Activated T-cell treated with anti-CD3 and anti-CD28 coated beads, Interleukin-2, amount 50 U/mL, for 72 hours (primary cell): ENCODE measurements at regions not wholly inside any gene's neighbourhood (a gene's known extent, or its start where the extent isn't known, plus 50 kb on each side); places are given as distances from the start of the nearest gene placed in this dataset.

Experiments
- ATAC-seq, 2 donors: fragments of 150-1000 bp; cut with Tn5 transposase; replicated peaks in 1 of 2; 2 replicates each; pipeline ENCODE4 v1.10.0; 2021; ENCODE audit warnings: moderate library complexity in 2 of 2, mild to moderate bottlenecking in 1 of 2
- DNase-seq, 2 donors: peaks; one replicate each; pipeline ENCODE4 v3.0.0; 2021 to 2022; ENCODE audit warnings: mixed read lengths in 1 of 2
- H3K27ac Mint-ChIP-seq: one replicate; pipeline ENCODE4 v1.8.0; 2022; ENCODE audit warnings: mild to moderate bottlenecking, moderate library complexity, mixed read lengths
- H3K27me3 Mint-ChIP-seq: one replicate; pipeline ENCODE4 v1.8.0; 2022; ENCODE audit warnings: low read depth, mixed read lengths
- H3K36me3 Mint-ChIP-seq, 2 donors: one replicate each; pipeline ENCODE4 v1.8.0; 2022; ENCODE audit warnings: mixed read lengths in 2 of 2, mild to moderate bottlenecking in 1 of 2; ENCODE audit not compliant: insufficient read depth in 2 of 2
- H3K4me1 Mint-ChIP-seq: one replicate; pipeline ENCODE4 v1.8.0; 2022; ENCODE audit warnings: low read depth, mixed read lengths
- H3K4me3 Mint-ChIP-seq, 2 donors: one replicate each; pipeline ENCODE4 v1.8.0; 2022; ENCODE audit warnings: mild to moderate bottlenecking in 2 of 2, mixed read lengths in 2 of 2, moderate library complexity in 2 of 2
- H3K9me3 Mint-ChIP-seq, 2 donors: one replicate each; pipeline ENCODE4 v1.8.0; 2022; ENCODE audit warnings: mixed read lengths in 2 of 2

DNA sequence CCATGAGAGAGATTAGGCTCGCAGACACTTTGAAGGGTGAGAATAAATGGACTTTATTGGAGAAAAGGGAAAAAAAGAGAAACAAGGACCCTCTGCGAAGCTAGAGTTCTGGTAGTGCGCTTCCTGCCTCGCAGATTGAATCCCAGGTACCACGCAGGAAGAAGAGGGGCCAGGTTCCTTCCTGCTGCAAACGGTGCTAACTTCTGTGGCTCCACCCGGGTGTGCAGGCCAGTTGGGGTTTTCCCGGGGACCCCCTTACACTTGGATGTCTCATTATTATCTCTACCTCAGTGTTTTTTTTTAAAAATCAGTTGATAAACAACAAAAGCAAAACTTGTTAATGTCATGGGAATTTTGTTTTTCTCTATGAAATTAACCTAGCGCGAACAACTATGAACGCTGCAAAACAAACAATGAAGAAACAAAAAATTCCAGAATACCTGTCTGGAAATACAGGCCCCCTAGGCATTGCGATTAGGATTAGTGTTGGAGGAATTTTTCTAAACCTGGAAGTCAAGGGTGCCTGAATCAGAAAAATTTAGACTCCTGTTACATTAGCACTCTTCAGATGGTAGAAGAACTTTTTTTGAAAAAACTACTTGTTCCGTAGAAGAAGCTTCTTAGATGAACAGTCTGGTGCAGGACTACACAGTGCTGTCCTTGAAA, 414.5 kb downstream of the MAN2A1 start:
- peaks cover 49% of the 10 kb centered on the region for H3K4me1 Mint-ChIP-seq
- ATAC-seq (no peak), DNase-seq (no peak)
- peak overlapping the region; percentile 19 to 35 for H3K4me3 Mint-ChIP-seq
- H3K27me3 Mint-ChIP-seq, result no peaks in the 10 kb centered on the region
- H3K9me3 Mint-ChIP-seq, result no peaks in the 10 kb centered on the region
- no peaks in the 10 kb centered on the region for H3K36me3 Mint-ChIP-seq
- no peak overlapping the region for H3K27ac Mint-ChIP-seq

DNA sequence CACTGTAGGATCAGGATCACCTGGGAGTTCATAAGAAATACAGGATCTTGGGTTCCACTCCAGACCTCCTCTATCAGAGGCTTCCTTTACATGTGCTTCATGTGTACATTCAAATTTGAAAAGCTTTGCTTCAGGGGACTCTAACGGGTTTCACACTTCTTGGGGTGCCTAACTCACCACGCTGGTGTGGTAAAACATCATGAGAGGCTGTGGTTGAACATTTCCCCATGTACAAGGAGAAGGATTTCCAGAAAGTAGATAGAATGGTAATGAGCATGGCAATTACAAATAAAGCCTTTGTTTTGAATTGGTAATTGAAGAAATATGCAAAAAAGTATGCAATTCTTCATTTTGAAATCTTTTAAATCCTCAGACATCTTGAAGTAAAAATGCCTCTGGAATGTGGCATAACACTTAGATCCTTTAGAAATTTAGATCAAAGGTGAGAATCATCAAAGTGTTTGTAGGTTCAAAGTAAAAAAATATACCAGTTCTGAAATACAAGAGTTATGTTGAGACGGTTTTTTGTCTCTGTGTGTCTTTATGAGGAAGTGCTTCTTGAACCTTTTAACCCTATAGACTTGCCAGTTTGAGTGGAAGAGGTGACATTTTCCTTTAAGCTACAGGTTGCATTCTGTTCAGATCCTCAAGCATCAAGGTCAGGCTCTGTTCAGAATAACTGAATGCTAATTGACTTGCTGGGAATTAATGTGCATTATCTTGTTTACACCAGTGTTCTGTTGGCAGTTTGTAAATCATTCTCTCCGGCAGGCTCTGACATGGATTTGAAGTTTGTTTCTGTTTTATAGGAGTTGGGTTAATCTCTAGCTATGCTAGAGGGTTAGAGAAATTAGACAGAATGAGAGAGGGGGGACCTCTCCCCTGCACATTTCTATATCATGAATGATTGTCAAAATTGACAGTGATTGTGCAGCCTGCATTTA, 415.3 kb downstream of the MAN2A1 start:
- DNase-seq (no peak), ATAC-seq (no peak)
- Mint-ChIP-seq H3K4me3 (no peak overlapping the region), H3K4me1 (peaks cover 49% of the 10 kb centered on the region), H3K9me3 (no peaks in the 10 kb centered on the region), H3K36me3 (no peaks in the 10 kb centered on the region), H3K27me3 (no peaks in the 10 kb centered on the region), H3K27ac (no peak overlapping the region)

DNA sequence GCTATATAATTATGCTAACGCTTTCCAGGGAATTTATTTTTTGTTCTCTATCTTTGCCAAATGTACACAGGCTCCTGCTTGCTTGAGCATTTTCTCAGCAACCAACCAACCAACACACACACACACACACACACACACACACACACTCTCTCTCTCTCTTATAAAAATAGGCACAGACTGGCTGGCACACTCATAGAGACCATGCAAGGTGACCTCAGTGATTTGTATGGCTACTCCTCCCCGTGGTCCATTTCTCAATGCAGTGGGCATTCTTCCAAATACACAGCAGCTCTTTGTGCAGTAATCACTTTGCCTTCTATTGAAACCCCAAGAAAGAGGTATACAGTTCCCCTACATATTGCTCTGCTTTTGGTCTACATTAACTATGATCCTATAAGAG, 416.0 kb downstream of the MAN2A1 start:
- no peak overlapping the region for H3K4me3 Mint-ChIP-seq
- no peaks in the 10 kb centered on the region for H3K27me3 Mint-ChIP-seq
- peaks cover 49% of the 10 kb centered on the region for H3K4me1 Mint-ChIP-seq
- H3K27ac Mint-ChIP-seq, result no peak overlapping the region
- DNase-seq, result no peak
- no peaks in the 10 kb centered on the region for H3K36me3 Mint-ChIP-seq
- ATAC-seq, result no peak
- H3K9me3 Mint-ChIP-seq, result no peaks in the 10 kb centered on the region

- Mint-ChIP-seq H3K4me1 (peaks cover 49% of the 10 kb centered on the region), H3K36me3 (no peaks in the 10 kb centered on the region), H3K27ac (no peak overlapping the region), H3K9me3 (no peaks in the 10 kb centered on the region), H3K27me3 (no peaks in the 10 kb centered on the region), H3K4me3 (peak overlapping the region; percentile 40 to 47)
- no peak for DNase-seq
- no peak for ATAC-seq
These were observed 417.0 kb downstream of the MAN2A1 start for GRCh38 chr5:110106750-110107149.

DNA sequence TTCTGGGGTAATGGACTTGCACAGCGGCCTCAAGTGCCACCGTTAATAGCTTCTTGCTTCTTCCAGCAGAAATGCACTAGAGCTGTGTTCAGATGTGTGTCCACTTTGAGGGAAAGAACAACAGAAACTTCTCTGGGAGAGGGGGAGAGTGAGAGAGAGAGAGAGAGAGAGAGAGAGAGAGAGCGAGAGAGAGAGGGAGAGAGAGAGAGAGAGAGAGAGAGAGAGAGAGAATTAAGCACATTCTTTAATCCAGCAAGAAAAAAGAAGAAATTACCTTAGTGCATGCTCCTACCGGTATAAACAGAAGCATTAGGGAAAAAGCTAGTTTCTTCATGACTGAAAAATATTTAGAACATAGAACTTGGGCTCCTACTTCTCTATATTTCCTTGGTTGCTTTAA, 418.8 kb downstream of the MAN2A1 start:
- DNase-seq (no peak), ATAC-seq (no peak)
- H3K4me1 Mint-ChIP-seq, result peaks cover 42% of the 10 kb centered on the region
- no peak overlapping the region for H3K4me3 Mint-ChIP-seq
- no peaks in the 10 kb centered on the region for H3K27me3 Mint-ChIP-seq
- H3K36me3 Mint-ChIP-seq, result no peaks in the 10 kb centered on the region
- H3K27ac Mint-ChIP-seq, result no peak overlapping the region
- no peaks in the 10 kb centered on the region for H3K9me3 Mint-ChIP-seq

- no peak for DNase-seq
- Mint-ChIP-seq H3K4me3 (no peak overlapping the region), H3K9me3 (no peaks in the 10 kb centered on the region), H3K4me1 (peaks cover 31% of the 10 kb centered on the region), H3K27ac (no peak overlapping the region), H3K27me3 (no peaks in the 10 kb centered on the region), H3K36me3 (no peaks in the 10 kb centered on the region)
- ATAC-seq, result no peak
These were observed 419.9 kb downstream of the MAN2A1 start for GRCh38 chr5:110109667-110110066.

DNA sequence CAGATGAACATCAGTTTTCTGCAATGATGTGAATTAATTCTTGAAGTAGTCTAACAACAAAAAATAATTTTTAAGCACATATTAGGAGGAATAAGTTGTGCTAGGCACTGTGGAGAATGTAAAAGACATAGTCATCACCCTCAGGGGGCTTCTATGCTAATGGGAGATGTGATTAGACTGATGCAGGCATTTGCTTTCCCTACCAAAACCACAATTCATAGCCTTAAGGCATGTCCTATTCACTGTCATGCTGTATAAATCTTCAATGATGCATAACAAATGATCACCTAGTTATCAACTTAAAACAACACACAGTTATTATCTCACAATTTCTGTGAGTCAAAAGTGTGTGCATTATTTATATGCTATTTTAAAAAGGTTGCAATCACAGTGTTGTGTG, 422.6 kb downstream of the MAN2A1 start:
- Mint-ChIP-seq H3K36me3 (no peaks in the 10 kb centered on the region), H3K4me1 (peaks cover 7% of the 10 kb centered on the region), H3K9me3 (no peaks in the 10 kb centered on the region), H3K4me3 (no peak overlapping the region), H3K27me3 (no peaks in the 10 kb centered on the region), H3K27ac (no peak overlapping the region)
- ATAC-seq, result no peak
- no peak for DNase-seq

DNA sequence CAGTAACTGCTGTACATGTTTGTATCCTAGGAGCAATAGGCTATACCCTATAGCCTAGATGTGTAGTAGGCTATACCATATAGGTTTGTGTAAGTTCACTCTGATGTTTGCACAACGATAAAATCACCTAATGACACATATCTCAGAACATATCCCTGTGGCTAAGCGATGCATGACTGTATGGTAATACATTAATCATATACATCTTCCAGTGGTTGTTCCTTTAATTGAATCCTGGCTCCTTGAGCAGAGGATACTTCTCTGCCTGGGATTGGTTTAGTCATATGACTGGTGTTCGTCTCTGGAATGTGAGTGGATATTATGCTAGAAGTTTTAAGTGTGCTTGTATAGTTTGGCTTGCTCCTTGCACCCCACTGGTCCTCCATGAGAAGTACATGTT, 425.8 kb downstream of the MAN2A1 start:
- ATAC-seq (no peak), DNase-seq (no peak)
- H3K4me1 Mint-ChIP-seq, result no peaks in the 10 kb centered on the region
- H3K27ac Mint-ChIP-seq, result no peak overlapping the region
- no peak overlapping the region for H3K4me3 Mint-ChIP-seq
- H3K27me3 Mint-ChIP-seq, result no peaks in the 10 kb centered on the region
- peaks cover 3 to 7% of the 10 kb centered on the region in 2 donors for H3K36me3 Mint-ChIP-seq
- peaks cover 4 to 10% of the 10 kb centered on the region in 2 donors for H3K9me3 Mint-ChIP-seq

DNA sequence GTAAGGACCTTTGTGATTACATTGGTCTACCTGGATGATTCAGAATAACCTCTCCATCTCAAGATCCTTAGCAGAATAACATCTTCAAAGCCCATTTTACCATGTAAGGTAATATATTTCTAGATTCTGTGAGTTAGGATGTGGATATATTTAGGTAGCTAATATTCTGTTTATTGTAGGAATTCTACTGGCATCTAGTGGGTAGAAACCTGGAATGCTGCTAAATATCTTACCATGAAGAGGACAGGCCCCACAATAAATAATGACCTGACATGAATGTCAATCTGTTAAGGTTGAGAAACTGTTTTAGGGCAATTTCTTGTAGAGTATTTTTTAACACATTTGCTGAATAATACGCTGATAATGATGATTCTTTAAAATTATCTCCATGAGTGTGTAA, 426.8 kb downstream of the MAN2A1 start:
- Mint-ChIP-seq H3K4me1 (no peaks in the 10 kb centered on the region), H3K27ac (no peak overlapping the region), H3K36me3 (peaks cover 3 to 7% of the 10 kb centered on the region in 2 donors), H3K9me3 (peaks cover 5 to 11% of the 10 kb centered on the region in 2 donors), H3K4me3 (no peak overlapping the region), H3K27me3 (no peaks in the 10 kb centered on the region)
- ATAC-seq, result no peak
- DNase-seq, result no peak

DNA sequence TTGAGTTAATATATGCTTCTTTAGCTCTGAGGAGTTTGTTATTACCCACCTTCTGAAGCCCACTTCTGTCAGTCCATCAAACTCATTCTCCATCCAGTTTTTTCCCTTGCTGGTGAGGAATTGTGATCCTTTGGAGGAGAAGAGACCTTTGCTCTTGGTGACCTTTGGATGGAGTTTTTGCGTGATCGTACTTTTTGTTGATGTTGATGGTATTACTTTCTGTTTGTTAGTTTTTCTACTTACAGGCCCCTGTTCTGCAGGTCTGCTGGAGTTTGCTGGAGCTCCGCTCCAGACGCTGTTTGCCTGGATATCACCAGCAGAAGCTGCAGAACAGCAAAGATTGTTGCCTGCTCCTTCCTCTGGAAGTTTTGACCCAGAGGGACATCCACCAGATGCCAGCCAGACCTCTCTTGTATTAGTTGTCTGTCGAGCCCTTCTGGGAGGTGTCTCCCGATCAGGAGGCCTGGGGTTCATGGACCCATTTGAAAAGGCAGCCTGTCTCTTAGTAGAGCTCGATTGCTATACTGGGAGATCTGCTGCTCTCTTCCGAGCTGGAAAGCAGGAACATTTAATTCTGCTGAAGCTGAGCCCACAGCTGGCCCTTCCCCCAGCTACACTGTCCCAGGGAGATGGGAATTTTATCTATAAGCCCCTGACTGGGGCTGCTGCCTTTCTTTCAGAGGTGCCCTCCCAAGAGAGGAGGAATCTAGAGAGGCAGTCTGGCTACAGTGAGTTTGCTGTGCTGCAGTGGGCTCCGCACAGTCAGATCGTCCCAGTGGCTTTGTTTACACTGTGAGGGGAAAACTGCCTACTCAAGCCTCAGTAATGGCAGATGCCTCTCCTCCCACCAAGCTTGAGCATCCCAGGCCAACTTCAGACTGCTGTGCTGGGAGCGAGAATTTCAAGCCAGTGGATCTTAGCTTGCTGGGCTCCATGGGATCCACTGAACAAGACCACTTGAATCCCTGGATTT, 445.5 kb downstream of the MAN2A1 start:
- Mint-ChIP-seq H3K36me3 (peaks cover 10 to 28% of the 10 kb centered on the region in 2 donors), H3K9me3 (peaks cover 21 to 24% of the 10 kb centered on the region in 2 donors)

GRCh38 chr5:110150199-110150598, 460.5 kb downstream of the MAN2A1 start:
- H3K27me3 Mint-ChIP-seq, result no peaks in the 10 kb centered on the region
- no peak for ATAC-seq
- H3K4me3 Mint-ChIP-seq, result no peak overlapping the region
- peaks cover 0 to 1% of the 10 kb centered on the region in 2 donors for H3K9me3 Mint-ChIP-seq
- H3K4me1 Mint-ChIP-seq, result peaks cover 8% of the 10 kb centered on the region
- no peak overlapping the region for H3K27ac Mint-ChIP-seq
- no peak for DNase-seq
- H3K36me3 Mint-ChIP-seq, result no peaks in the 10 kb centered on the region

More for the DNA sequence above, 445.5 kb downstream of the MAN2A1 start:
- H3K4me1 Mint-ChIP-seq, result no peaks in the 10 kb centered on the region
- ATAC-seq (no peak), DNase-seq (no peak)
- no peaks in the 10 kb centered on the region for H3K27me3 Mint-ChIP-seq
- H3K4me3 Mint-ChIP-seq, result no peak overlapping the region
- no peak overlapping the region for H3K27ac Mint-ChIP-seq

GRCh38 chr5:110159202-110159601, 469.5 kb downstream of the MAN2A1 start:
- DNase-seq (no peak), ATAC-seq (no peak)
- Mint-ChIP-seq H3K36me3 (no peaks in the 10 kb centered on the region), H3K27me3 (no peaks in the 10 kb centered on the region), H3K9me3 (peaks cover 0 to 2% of the 10 kb centered on the region in 2 donors), H3K4me1 (no peaks in the 10 kb centered on the region), H3K4me3 (no peak overlapping the region), H3K27ac (no peak overlapping the region)

GRCh38 chr5:110161162-110161561, 471.4 kb downstream of the MAN2A1 start:
- Mint-ChIP-seq H3K27me3 (no peaks in the 10 kb centered on the region), H3K27ac (no peak overlapping the region), H3K4me3 (no peak overlapping the region), H3K4me1 (no peaks in the 10 kb centered on the region), H3K36me3 (no peaks in the 10 kb centered on the region), H3K9me3 (peaks cover 0 to 2% of the 10 kb centered on the region in 2 donors)
- DNase-seq (no peak), ATAC-seq (no peak)
